Pancreas (tissue), 10 donors: ENCODE measurements at regions not wholly inside any gene's neighbourhood (a gene's known extent, or its start where the extent isn't known, plus 50 kb on each side); places are given as distances from the start of the nearest gene placed in this dataset.

ENCODE experiments used
- ATAC-seq, 4 donors: fragments of 200-7000 bp; cut with Tn5 transposase; one replicate each; pipeline versions ENCODE4 v1.8.0 to v1.9.1; 2020; ENCODE audit warnings: mild to moderate bottlenecking in 4 of 4, moderate library complexity in 4 of 4
- DNase-seq, 6 donors: peaks; one replicate each; pipeline ENCODE4 v3.0.0-alpha.2; 2020
- FAIRE-seq: peaks from 2 replicates; lab custom pipeline; 2012; peaks lifted over from hg19 to GRCh38; lab: Jason Lieb, UNC
- H3K27ac ChIP-seq, 4 donors: fragments of 200-600 bp; sonication (generic); 1 replicate in 3 of 4; 2 replicates in 1 of 4; pipeline versions ENCODE4 v1.5.0 to v1.8.0; 2020
- H3K27me3 ChIP-seq, 4 donors: fragments of 200-600 bp; one replicate each; pipeline ENCODE4 v1.8.0; 2021
- H3K36me3 ChIP-seq, 3 donors: fragments of 200-600 bp; sonication (generic) in 1 of 3; one replicate each; pipeline versions ENCODE4 v1.5.0 to v1.8.0; 2020 to 2021
- H3K4me1 ChIP-seq, 3 donors: fragments of 200-600 bp; one replicate each; pipeline ENCODE4 v1.8.0; 2021
- H3K4me3 ChIP-seq, 4 donors: fragments of 200-600 bp; sonication (generic) in 2 of 4; one replicate each; pipeline versions ENCODE4 v1.5.0 to v1.8.0; 2020 to 2021
- H3K9me3 ChIP-seq, 4 donors: fragments of 200-600 bp; one replicate each; pipeline ENCODE4 v1.8.0; 2021
- CTCF ChIP-seq, 4 donors: fragments of 200-600 bp; sonication (generic) in 3 of 4; IDR thresholded peaks; one replicate each; pipeline versions ENCODE4 v1.5.0 to v1.8.0; 2021; ENCODE audit warnings: antibody characterized with exemption in 4 of 4
- WGBS, 2 donors: extraction: QIAGEN DNeasy Blood & Tissue Kit; methylation state at CpG; one replicate each; pipeline ENCODE4 v1.1.7; 2013; 5-methylcytosine and 5-hydroxymethylcytosine counted together
- intact Hi-C, 3 donors: fragments of 100-400 bp; cut with DNase I; formaldehyde crosslinking; loops; one replicate each; pipeline versions ENCODE4 v1.11.1 to v1.14.2; 2022
- donor health status: healthy with polysubstance abuse.
- donor health status: DM: no; HTN: no; CAD: no; lungs with moderate emphysema.
- donor health status: DM: no; HTN: no; CAD: no.
- donor health status: control.
- donor health status: control.
- donor health status: Bipolar disorder and iron deficiency.
- donor health status: DM: yes; HTN: yes; CAD: no.
- donor health status: DM: no; HTN: no; CAD: no.
- donor health status: DM: no; HTN: no; CAD: no.
- donor health status: DM: yes; HTN: yes; CAD: no.

GRCh38 chr7:26538689-26539088, 247.0 kb downstream of the SNX10 start:
- H3K9me3 ChIP-seq = no peaks in the 10 kb centered on the region
- intact Hi-C loops = no loop called here
- FAIRE-seq (no peak), DNase-seq (no peak), ATAC-seq (no peak)
- H3K4me1 ChIP-seq = no peaks in the 10 kb centered on the region
- H3K27me3 ChIP-seq = no peaks in the 10 kb centered on the region
- WGBS, 2 donors = 58 to 61% methylated on average over 3 of the region's 3 CpGs
- H3K36me3 ChIP-seq = no peaks in the 10 kb centered on the region
- no peak overlapping the region for H3K4me3 ChIP-seq
- no peak for TF ChIP-seq CTCF (IDR thresholded peaks at IDR 0.05)
- H3K27ac ChIP-seq = no peak overlapping the region

GRCh38 chr7:26543340-26543739, 251.7 kb downstream of the SNX10 start:
- Histone ChIP-seq H3K36me3 (no peaks in the 10 kb centered on the region), H3K27me3 (no peaks in the 10 kb centered on the region), H3K27ac (no peak overlapping the region), H3K4me3 (no peak overlapping the region), H3K4me1 (no peaks in the 10 kb centered on the region), H3K9me3 (no peaks in the 10 kb centered on the region)
- TF ChIP-seq CTCF (IDR thresholded peaks at IDR 0.05) = no peak
- ATAC-seq (no peak), FAIRE-seq (no peak), DNase-seq (no peak)
- intact Hi-C loops = no loop called here
- WGBS, 2 donors = 72 to 84% methylated on average over 10 of the region's 10 CpGs

- intact Hi-C loops = no loop called here
- WGBS, 2 donors = 80 to 83% methylated on average over 11 of the region's 11 CpGs
- FAIRE-seq = no peak
These were observed 252.3 kb downstream of the SNX10 start for GRCh38 chr7:26543951-26544350.

GRCh38 chr7:26546508-26547053, 254.9 kb downstream of the SNX10 start:
- Histone ChIP-seq H3K9me3 (no peaks in the 10 kb centered on the region), H3K36me3 (no peaks in the 10 kb centered on the region), H3K4me3 (no peak overlapping the region), H3K4me1 (no peaks in the 10 kb centered on the region), H3K27ac (no peak overlapping the region), H3K27me3 (no peaks in the 10 kb centered on the region)
- 83 to 86% methylated on average over 13 of the region's 13 CpGs for WGBS, 2 donors
- FAIRE-seq (no peak), ATAC-seq (no peak), DNase-seq (no peak)
- intact Hi-C loops = no loop called here
- no peak for TF ChIP-seq CTCF (IDR thresholded peaks at IDR 0.05)

More at GRCh38 chr7:26543951-26544350, 252.3 kb downstream of the SNX10 start:
- Histone ChIP-seq H3K27ac (no peak overlapping the region), H3K4me3 (no peak overlapping the region), H3K27me3 (no peaks in the 10 kb centered on the region), H3K36me3 (no peaks in the 10 kb centered on the region), H3K9me3 (no peaks in the 10 kb centered on the region), H3K4me1 (no peaks in the 10 kb centered on the region)
- no peak for DNase-seq
- no peak for ATAC-seq
- TF ChIP-seq CTCF (IDR thresholded peaks at IDR 0.05) = no peak

GRCh38 chr7:26547156-26547555, 255.5 kb downstream of the SNX10 start:
- Histone ChIP-seq H3K9me3 (no peaks in the 10 kb centered on the region), H3K27me3 (no peaks in the 10 kb centered on the region), H3K36me3 (no peaks in the 10 kb centered on the region), H3K4me1 (no peaks in the 10 kb centered on the region), H3K4me3 (no peak overlapping the region), H3K27ac (no peak overlapping the region)
- DNase-seq (no peak), FAIRE-seq (no peak), ATAC-seq (no peak)
- intact Hi-C loops = no loop called here
- no peak for TF ChIP-seq CTCF (IDR thresholded peaks at IDR 0.05)
- 89 to 92% methylated on average over 3 of the region's 3 CpGs for WGBS, 2 donors
